Ramos (cell line): ENCODE measurements at regions not wholly inside any gene's neighbourhood (a gene's known extent, or its start where the extent isn't known, plus 50 kb on each side); places are given as distances from the start of the nearest gene placed in this dataset.

Source experiments
- in situ Hi-C: fragments of 300-500 bp; cut with MboI; formaldehyde crosslinking; loops from one replicate; pipeline ENCODE4 v1.14.3; 2022; ENCODE audit warnings: low sequenced_read_pairs; ENCODE audit not compliant: unreplicated experiment

- in situ Hi-C loops: no loop called here
Measured at GRCh38 chr2:207256476-207257207, 90.9 kb upstream of the KLF7 start.

DNA sequence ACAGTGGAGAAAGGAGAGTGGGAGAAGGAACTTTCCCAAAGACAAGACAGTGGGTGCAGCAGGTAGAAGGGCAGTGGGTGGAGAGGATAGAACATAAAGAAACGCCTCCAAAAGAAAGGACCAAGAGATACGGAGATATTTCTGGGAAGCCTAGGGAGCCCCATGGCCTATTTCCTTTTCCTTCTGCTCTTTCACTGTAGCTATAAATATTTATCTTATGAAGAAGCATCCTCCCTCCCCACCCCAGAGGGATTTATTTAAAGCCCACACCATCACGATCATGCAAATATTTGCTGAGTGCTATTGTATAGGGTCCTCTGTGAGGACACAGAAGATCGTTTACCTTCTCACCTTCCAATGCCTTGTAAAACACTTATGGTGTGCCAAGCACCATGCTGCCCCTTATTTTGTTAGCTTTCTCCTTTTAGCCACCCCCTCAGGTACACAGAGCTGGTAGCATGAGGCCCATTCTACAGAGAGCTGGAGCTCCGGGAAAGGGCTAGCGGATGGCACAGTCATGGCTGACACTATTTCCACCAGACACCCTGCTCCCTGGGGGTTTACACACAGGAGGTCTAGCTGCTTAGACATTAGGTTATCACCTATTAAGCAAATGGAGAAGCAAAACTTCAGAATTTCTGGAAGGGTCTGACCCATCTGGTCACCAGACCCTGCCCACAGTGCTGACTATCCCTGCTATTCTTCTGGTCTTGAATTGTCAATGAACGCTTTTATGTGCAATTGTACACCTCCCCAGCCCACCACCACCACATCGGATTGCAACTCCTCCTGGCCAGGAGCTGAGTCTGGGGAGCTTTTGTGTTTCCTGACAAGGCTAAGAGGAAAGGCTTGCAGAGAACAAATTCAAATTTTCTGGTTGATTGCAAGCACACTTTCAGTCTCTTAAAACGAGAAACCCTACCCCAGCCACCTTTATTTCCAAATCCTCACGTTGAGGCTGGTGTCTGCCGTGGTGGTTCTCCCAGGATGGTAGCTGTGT is 91.8 kb upstream of the KLF7 start:
- in situ Hi-C loops: no loop called here

DNA sequence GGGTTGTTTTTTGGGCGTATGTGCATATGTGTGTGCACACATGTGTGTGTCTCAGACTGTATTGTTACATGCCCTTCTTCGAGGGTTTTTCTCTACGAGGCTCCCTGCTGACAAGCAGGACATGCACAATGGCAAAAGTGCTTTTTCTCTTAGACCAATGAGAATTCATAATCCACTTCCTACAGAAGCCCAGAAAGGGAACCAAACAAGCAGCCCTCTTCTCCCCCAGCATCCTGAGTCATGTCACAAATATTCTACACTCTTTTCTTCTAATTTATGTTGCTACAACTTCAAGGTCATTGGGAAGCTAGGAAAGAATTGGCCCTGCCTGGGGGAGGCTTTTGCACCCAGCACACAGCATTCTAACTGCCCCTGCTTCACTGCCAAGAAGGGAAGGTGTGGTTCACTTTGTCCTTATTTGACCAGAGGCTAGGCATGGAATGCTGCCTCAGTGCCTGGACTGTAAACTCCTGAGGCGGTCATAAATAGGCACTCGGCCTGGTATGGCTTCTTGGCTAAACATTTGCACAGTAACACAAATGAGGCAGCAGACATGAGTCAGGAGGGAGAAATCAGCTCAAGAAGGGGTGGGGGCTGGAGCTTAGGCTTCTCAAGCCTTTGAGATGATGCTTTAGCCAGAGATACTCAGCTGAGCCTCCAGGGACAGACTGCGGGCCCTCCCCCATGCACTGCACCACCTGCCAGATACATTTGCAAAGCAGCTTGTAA is 92.7 kb upstream of the KLF7 start:
- in situ Hi-C loops: no loop called here

- in situ Hi-C loops: no loop called here
Measured at GRCh38 chr2:207260021-207260420, 94.3 kb upstream of the KLF7 start.

GRCh38 chr2:207260947-207261346 is 95.2 kb upstream of the KLF7 start:
- in situ Hi-C loops: no loop called here

GRCh38 chr2:207264310-207264709 is 98.6 kb upstream of the KLF7 start:
- in situ Hi-C loops: no loop called here

DNA sequence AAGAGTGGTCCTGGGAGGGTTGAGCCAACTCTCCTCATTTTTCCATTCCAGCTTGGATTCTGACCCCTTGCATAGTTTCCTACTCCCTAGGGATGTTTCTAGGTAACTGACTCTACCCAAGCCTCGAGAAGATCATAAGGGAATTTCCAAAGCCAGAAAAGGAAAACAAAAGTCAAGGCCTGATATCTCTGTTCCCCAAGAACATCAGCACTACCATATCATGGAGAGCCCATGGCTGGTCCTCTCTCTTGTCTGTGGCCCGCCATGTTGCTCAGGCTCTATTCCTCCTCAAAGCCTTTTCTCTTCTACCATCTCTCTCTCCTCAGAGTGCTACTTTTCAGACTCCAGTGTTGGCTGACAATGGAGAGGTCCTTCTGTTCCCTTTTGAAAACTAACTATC is 99.6 kb upstream of the KLF7 start:
- in situ Hi-C loops: no loop called here

- in situ Hi-C loops: no loop called here
Measured at GRCh38 chr2:207265869-207266268, 100.1 kb upstream of the KLF7 start.

DNA sequence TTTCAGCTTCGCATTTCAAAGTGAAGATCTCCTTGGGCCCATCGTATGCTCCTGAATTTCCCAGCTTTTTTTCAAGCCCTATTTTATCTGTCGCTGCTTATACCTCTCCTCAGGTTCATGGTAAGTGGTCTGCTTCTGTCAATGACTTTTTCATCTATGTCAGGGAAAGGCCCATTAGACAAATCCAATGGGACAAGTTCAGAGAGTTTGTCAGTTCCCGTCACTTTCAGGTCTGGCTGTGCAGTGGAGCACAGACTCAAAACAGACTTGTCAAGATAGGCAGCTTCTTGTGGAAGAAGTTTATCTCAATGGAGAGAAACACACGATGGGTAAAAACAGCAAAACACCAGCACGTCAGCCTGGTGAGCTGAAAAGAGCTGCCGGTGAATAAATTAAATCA is 100.9 kb upstream of the KLF7 start:
- in situ Hi-C loops: no loop called here

GRCh38 chr2:207269038-207269437 is 103.3 kb upstream of the KLF7 start:
- in situ Hi-C loops: no loop called here

DNA sequence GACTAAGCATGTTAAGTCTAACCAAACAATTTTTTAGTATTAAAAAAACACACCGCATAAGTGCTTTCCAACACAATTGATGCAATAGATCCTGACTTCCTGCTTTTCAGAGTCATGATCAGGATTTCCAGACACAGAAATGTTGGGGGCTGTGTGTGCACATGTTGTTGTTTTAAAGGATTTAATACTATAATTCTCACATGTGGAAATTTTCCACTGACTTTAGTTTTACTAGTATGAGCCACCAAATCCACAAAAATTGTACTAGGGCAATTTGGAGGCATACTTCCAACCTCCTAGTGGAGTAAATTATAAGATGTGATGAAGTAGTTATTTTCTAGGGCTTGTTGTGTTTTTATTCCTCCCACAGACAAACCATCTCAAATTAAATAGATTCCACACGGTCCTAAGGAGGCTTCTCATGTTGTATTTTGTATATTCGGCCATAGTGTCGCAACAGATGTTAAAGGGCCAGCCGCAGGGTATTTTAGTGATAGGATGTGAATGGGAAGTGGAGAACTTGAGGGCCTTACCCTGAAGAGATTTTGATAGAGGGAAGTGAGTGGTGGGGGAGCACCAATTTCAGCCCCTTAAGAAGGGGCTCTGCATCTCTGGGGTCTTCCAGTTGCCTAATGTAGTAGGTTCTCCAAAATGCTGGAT is 108.9 kb upstream of the KLF7 start:
- in situ Hi-C loops: no loop called here

DNA sequence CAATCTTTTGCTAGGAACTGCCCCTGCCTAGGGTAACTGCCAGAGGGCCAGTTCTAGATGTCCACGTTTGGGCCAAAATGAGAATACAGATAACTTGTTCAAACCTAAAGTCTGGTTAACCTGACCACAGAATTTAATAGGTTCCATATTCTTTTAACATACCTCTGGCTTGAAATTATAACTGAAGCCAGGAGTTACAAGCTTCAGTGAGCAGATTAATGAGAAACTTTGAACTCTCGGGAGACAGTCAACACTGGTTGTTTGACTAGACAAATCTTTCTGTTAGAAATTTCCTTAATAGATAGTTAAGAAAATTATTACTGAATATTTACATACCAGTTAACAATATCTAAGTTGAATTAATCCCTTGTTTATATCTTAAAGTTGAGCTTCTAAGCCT is 110.0 kb upstream of the KLF7 start:
- in situ Hi-C loops: no loop called here

DNA sequence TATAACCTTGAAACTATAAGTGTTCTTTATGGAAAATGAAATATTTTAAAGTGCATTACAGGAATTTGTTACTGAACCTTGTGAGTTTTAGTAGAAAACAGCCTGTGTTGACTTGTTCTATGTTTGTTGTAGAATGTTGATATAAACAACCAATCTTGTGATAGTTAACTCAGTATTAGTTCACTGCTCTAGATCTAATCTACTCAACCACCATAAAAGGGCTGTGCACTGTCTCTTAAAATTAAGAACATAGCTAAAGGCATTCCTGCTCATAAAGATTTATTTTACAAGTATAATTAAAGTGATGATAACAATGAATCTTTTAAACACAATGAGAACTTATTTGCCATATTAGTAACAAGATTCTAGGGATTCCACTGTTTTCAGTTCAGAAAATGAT is 110.5 kb upstream of the KLF7 start:
- in situ Hi-C loops: no loop called here

- in situ Hi-C loops: no loop called here
Measured at GRCh38 chr2:207276858-207277257, 111.1 kb upstream of the KLF7 start.

- in situ Hi-C loops: no loop called here
Measured at GRCh38 chr2:207279520-207279919, 113.8 kb upstream of the KLF7 start.

DNA sequence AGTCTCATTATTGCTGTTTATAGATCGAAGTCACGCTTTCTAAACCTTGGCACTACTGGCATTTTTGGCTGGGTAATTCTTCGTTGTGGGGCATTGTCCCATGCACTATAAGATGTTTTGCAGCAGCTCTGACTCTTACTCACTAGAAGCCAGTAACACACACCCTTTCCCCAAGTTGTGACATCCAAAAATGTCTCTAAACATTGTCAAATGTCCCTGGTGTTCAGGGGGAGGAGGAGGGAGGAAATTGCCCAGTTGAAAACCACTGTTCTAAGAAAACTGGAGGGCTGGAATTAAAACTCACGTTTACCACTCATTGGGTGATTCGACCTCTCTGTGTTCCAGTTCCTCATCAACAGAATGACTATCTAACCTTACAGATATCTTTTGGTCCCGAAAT is 115.7 kb upstream of the KLF7 start:
- in situ Hi-C loops: no loop called here

GRCh38 chr2:207282916-207283315 is 117.2 kb upstream of the KLF7 start:
- in situ Hi-C loops: no loop called here

DNA sequence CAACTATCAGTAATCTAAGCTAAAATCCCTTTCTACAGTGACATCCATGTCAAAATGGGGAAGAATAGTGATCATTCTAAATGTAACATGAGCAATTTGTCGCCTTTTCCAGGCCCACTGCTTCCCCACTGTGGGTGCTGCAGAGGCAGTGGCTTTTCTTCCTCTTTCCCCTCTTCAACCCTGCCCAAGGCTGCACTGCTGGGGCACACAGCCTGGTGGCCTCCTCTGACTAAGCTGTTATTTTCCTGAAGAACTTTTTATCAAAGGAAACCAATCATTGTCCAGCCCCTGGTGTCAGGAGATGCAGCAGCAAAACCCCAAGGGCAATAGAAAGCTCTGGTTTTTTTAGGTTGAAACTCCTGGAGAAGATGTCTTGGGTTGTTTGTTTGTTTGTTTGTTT is 117.6 kb upstream of the KLF7 start:
- in situ Hi-C loops: no loop called here

- in situ Hi-C loops: no loop called here
Measured at GRCh38 chr2:207284556-207285472, 119.1 kb upstream of the KLF7 start.
